KOPT-K1 (cell line): ENCODE measurements at regions not wholly inside any gene's neighbourhood (a gene's known extent, or its start where the extent isn't known, plus 50 kb on each side); places are given as distances from the start of the nearest gene placed in this dataset.
"Not testable (repeated sequence)": the region's sequence is repeated elsewhere in the genome, so short reads cannot be mapped to it uniquely, and the experiment has no call there.

ENCODE experiments used
- H3K27ac ChIP-seq: fragments of 200-600 bp; sonication (generic); 2 replicates; pipeline ENCODE4 v1.5.1; 2016; ENCODE audit warnings: antibody characterized with exemption, mild to moderate bottlenecking, low read depth, low read length; ENCODE audit not compliant: poor library complexity, severe bottlenecking
- H3K36me3 ChIP-seq: fragments of 200-600 bp; sonication (generic); 2 replicates; pipeline ENCODE4 v1.5.1; 2017; ENCODE audit warnings: antibody characterized with exemption, mild to moderate bottlenecking, low read length, moderate library complexity; ENCODE audit not compliant: insufficient read depth
- H3K9me3 ChIP-seq: fragments of 200-600 bp; sonication (generic); 2 replicates; pipeline ENCODE4 v1.5.1; 2017; ENCODE audit warnings: antibody characterized with exemption, low read length, mild to moderate bottlenecking; ENCODE audit not compliant: insufficient read depth, poor library complexity, severe bottlenecking

DNA sequence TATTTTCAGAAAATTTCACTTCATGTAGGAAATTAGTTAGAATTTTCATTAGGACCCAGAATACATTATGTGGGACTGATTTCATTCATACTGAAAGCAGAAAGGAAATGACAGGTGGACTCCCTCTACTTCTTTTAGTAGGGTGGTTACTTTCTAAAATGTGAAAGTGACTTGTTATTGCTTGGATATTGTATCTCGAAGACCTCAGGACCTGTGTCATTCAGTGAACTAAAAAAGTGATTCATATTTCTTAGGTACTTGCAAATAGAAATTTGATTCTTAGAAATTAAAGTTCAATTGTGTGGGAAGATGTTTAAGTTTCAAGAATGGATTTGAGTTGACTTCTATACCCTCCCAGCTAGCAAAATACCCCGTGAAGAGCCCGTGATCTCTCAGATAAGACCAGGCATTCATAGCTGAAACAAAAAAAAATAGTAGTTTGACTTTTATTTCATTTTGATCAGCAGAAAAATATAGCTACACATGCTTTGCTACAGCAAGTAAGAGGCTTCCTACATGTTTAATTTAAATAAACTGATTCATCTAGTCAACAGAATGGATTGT lies 1037.1 kb downstream of the GATA3 start:
- no peak overlapping the region for H3K27ac ChIP-seq
- H3K36me3 ChIP-seq, result no peaks in the 10 kb centered on the region
- no peaks in the 10 kb centered on the region for H3K9me3 ChIP-seq

DNA sequence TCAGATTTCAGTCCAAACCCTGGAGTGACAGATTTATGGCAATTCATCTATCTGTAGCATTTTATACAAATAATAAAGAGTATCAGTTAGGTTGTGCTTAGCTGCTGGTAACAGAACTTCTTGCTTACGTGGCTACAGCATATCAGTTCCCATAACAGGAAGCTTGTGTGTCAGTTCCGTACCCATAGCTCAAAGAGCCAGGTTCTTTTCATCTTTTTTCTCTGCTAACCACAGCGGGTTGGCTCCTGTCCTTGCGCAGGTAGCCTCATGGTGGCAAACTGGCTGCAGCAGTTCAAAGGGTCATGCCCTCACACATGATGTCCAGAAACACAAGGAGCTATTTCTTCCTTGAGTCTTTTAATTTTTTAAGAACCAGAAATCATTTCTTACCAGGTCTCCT lies 1041.8 kb downstream of the GATA3 start:
- no peaks in the 10 kb centered on the region for H3K36me3 ChIP-seq
- H3K27ac ChIP-seq, result peak overlapping the region; percentile 31
- H3K9me3 ChIP-seq, result no peaks in the 10 kb centered on the region

DNA sequence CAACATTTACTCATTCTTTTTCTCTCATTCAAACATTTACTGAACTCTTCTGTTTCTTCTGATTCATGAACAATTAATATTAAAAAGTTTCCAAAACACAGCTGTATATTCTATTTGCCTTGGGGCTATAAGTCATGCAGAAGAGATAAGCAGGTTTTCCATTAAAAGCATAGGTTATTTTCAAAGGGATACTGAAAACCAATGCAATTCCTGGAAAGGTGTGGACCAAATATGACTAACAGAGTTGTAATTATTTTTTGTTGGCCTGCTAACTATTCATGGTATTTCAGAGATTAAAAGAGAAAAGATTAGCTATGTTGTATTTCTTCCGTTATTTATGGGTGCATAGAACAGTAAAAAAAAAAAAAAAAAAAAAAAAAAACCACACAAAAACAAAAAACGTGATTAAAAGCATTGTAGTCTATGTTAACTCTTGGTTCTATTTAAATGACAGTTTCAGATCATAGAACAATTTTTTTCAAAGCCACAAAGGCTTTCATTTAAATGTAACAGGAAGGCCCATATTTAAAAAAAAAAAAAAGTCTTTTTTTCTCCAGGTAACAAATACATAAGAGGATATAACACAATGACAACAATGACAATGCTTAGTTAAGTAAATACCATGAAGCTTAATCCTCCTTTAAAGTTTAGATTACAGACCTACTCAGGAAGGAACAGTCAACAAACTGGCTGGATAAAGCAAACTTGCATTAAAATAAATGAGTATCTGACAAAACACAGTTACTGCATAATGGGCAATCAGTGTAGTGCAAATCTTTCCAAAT lies 1042.9 kb downstream of the GATA3 start:
- Histone ChIP-seq H3K36me3 (no peaks in the 10 kb centered on the region), H3K9me3 (no peaks in the 10 kb centered on the region), H3K27ac (peak overlapping the region; percentile 29)

DNA sequence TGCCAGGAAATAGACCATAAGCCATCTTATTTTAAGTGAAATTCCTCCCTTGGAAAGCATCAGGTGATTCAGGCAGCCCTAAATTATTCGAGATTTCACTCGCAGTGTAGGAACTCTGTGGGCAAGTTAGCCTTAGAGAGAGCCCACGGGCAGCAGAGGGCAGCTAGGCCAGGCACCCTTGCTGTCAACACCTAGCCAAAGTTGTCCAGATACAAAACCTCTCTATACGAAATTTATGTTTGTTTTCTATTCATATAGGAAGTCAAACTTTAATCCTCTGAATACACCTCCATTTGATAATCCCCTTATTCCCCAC lies 1043.5 kb downstream of the GATA3 start:
- Histone ChIP-seq H3K9me3 (no peaks in the 10 kb centered on the region), H3K27ac (peak overlapping the region; percentile 29), H3K36me3 (no peaks in the 10 kb centered on the region)

DNA sequence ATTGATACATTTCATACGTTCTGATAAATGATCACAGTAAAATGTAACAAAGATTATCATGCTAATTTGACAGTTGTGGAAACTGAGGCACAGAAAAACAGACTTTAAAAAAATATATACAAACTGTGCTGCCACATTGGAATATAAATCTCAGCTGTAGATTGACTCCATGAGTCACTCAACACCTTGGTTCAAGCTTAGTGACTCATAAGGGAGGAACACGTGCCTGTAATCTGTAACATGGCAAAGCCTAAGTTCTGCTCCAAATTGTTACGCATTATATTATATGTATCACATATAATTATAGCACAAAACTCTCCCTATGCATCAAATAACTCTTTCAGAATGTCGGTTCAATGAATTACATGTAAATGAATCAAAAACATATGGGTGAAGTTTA lies 1047.5 kb downstream of the GATA3 start:
- H3K27ac ChIP-seq, result no peak overlapping the region
- H3K9me3 ChIP-seq, result no peaks in the 10 kb centered on the region
- no peaks in the 10 kb centered on the region for H3K36me3 ChIP-seq

DNA sequence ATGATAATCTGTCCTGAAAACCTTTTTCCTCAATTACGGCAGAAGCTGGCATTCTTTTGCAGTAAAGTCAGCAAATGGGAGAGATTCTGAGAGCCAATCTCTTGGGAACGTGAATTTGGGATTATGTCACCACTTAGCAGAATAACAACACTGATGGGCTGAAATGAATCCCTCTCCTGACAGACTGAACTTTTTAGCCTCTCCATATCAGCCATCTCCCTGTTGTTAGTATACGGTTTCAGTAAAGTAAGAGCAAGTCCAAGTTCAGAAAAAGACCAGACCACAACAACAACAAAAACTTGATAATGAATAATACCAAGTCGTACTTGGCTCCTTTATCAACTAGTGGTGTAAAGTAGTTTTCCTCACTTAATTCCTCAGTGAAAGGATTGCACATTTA lies 1048.8 kb downstream of the GATA3 start:
- H3K36me3 ChIP-seq, result no peaks in the 10 kb centered on the region

DNA sequence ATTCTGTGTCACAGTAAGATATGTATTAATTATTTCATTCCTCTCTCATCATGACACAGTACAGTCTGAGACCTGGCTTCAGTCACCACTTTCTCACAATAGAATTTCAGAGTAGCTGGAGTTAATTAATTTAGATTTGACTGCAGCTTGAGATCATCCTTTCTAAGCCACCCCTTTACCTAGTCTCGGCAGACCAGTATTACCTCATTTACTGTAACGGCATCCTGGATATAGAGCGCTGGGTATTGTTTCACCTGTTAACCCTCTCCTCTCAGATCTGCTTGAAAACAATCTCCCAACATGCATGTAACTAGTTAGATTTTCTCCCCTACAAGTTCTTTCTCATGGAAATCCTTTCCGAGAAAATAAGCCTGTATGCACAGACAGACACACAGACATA lies 1057.5 kb downstream of the GATA3 start:
- Histone ChIP-seq H3K27ac (no peak overlapping the region), H3K9me3 (no peaks in the 10 kb centered on the region), H3K36me3 (no peaks in the 10 kb centered on the region)

More for the DNA sequence above, 1048.8 kb downstream of the GATA3 start:
- no peak overlapping the region for H3K27ac ChIP-seq
- H3K9me3 ChIP-seq, result no peaks in the 10 kb centered on the region

DNA sequence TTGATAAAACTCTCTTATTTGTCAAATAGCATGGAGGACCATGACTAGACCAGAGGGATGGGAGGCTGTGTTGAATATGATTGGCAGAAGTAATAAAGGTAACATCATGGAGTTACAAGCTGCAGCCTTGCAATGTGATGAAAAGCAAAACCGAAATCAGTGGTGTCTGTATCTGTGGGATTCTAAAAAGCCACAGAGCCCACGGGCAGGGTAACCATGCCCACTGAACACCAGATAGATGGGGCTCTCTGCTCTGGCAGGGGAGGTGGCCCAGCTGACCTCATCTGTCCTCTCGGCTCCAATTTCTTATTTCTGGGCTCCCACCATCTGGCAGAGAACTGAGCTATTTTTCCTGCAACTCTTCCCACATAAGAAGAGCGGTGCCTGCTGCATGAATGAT lies 1072.2 kb downstream of the GATA3 start:
- Histone ChIP-seq H3K27ac (no peak overlapping the region), H3K36me3 (no peaks in the 10 kb centered on the region), H3K9me3 (peaks cover 7% of the 10 kb centered on the region)

DNA sequence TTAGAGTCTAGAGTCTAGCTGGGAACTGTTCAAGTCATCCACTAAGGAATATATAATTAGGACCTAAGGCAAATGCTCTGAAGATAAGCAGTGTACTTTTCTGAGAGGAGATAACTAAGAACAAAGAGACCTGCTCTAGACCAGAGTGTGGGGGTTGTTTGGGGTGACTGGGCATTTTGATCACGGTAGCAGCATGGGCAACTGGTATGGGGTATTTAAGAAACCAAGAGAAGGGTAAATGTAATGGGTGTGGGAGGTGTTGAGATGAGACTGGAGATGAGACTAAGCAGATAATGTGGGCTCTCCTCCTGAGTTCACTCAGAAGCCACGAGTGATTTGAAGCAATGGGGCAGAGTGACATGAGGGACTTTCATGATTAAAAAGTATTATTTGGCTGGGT lies 1082.9 kb downstream of the GATA3 start:
- Histone ChIP-seq H3K27ac (no peak overlapping the region), H3K36me3 (no peaks in the 10 kb centered on the region), H3K9me3 (peaks cover 3% of the 10 kb centered on the region)

DNA sequence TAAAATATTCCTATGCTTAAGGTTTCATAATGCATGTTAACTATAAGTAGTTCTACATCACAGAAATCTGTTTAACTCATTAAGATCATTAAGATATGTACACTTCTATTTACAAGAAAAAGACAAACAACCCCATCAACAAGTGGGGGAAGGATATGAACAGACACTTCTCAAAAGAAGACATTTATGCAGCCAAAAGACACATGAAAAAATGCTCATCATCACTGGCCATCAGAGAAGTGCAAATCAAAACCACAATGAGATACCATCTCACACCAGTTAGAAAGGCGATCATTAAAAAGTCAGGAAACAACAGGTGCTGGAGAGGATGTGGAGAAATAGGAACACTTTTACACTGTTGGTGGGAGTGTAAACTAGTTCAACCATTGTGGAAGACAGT lies 1084.3 kb downstream of the GATA3 start:
- H3K27ac ChIP-seq, H3K9me3 ChIP-seq, H3K36me3 ChIP-seq: not testable (repeated sequence)

DNA sequence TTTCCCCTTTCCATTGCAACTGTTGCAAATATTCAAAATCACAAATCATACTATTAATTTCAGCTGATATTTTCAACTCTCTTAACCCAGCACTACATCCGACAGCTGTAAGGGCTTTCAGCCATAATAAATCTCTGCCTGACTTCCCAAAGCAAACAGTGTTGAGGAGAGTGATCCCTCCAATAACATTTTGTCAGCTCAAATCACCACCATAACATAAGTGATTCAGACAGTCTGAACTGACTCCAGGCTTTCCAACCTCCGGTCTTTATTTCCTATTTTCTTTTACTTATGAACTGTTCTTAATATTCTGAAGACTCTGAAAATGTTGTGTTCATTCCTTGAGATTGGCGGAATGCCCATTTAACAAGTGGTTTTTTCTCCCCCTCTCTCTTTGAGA lies 1085.9 kb downstream of the GATA3 start:
- Histone ChIP-seq H3K9me3 (no peaks in the 10 kb centered on the region), H3K36me3 (no peaks in the 10 kb centered on the region), H3K27ac (no peak overlapping the region)

DNA sequence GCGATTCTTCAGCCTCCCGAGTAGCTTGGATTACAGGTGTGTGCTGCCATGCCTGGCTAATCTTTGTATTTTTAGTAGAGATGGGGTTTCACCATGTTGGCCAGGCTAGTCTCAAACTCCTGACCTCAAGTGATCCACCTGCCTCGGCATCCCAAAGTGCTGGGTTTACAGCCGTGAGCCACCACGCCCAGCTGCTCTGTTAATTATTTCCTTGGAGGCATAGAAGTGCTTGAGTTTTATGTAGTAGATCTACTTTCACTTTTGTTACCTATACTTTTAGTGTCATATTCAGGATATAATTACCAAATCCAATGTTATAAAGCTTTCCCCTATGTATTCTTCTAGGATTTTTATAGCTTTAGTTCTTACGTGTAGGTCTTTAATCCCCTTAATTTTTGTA lies 1093.0 kb downstream of the GATA3 start:
- Histone ChIP-seq H3K9me3 (no peaks in the 10 kb centered on the region), H3K36me3 (no peaks in the 10 kb centered on the region), H3K27ac (no peak overlapping the region)

DNA sequence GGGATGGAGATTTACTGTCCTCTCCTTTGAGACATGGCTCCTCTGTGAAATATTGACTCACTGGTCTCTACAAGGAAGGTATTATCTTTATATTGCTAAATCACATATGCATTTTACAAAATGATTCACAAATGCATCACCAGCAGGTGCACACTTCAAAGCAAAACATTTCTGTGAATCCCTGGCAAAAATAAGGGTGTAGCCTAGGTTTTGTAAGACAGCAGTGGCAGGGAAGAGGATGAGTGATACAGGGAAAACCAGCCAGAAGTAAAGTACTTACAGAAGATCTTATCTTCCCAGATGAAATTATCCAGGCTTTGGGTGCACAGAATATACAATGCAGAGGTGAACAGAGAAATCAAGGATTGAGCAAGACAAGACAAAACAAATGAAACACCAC lies 1094.6 kb downstream of the GATA3 start:
- no peak overlapping the region for H3K27ac ChIP-seq
- no peaks in the 10 kb centered on the region for H3K36me3 ChIP-seq
- H3K9me3 ChIP-seq, result no peaks in the 10 kb centered on the region

DNA sequence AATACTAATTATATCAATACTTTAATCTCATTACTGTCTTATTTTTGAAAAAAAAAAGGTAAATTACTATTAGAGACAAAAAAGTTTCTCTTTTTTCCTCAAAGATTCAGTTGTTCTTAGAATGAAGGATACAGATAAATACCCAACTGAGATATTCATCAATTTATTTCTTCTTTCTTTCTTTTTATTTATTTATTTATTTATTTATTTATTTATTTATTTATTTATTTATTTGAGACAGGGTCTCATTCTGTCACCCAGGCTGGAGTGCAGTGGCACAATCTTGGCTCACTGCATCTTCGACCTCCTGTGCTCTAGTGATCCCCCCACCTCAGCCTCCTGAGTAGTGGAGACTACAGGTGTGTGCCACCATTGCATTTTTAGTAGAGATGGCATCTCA lies 1098.6 kb downstream of the GATA3 start:
- not testable (repeated sequence) for H3K27ac ChIP-seq, H3K36me3 ChIP-seq, H3K9me3 ChIP-seq

DNA sequence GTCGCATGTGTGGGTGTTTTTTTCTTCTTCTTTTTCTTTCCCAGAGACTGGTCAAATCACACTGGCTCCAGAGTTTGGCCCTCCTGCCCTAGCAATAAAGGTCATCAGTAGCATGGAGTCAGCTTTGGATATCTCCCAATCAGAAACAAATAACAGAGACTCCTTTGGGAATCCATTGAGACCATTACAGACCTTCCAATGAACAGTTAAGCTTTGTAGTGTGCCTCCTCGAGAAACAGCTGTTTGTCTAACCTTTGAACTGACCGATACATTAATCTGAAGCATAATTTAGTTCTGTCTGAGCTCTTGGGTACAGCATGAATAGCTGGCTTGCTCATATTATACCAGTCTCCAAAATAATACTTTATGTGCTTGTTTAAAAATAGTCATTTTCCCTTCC lies 1103.2 kb downstream of the GATA3 start:
- no peaks in the 10 kb centered on the region for H3K36me3 ChIP-seq
- peaks cover 44% of the 10 kb centered on the region for H3K9me3 ChIP-seq
- H3K27ac ChIP-seq, result no peak overlapping the region

DNA sequence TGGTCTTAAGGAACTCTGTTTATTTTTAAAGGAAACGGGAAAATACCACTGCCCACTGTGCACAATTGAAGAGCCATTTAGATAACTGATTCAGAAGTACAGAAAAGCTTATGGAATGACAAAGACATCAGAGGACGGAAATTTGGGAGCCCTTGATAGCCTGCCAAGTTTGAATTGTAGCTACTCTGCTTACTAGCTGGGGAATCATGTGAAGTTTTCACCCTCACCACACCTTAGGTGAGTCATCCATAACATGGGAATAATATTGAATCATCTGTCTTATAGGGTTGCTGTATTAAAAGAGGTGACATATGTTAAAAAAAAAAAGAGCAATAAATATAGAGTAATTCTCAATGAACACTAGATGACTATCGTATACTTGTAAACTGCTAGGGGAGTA lies 1104.2 kb downstream of the GATA3 start:
- H3K9me3 ChIP-seq, result peaks cover 50% of the 10 kb centered on the region
- no peak overlapping the region for H3K27ac ChIP-seq
- no peaks in the 10 kb centered on the region for H3K36me3 ChIP-seq
